ENCODE measurements at regions not wholly inside any gene's neighbourhood (a gene's known extent, or its start where the extent isn't known, plus 50 kb on each side); places are given as distances from the start of the nearest gene placed in this dataset.

DNA sequence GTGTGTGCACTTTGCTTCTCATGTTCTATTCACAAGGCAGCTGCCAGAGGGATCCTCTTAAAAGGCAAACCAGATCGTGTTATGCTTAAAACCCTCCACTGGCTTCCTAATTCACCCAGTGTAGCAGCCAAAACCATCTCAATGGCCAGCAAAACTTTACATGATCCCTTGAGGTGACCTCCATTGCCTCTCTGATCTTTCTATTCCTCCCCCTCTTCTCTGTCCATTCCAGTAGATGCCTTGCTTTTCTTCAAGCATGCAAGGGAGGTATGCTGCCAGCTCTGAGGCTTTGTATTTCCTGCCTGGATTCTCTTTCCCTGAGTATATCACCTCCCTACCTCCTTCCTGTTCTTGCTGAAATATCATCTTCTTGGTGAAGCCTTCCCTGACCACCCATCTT, 93.2 kb upstream of the KCNK2 start:
- Histone ChIP-seq H3K27ac (ENCODE audit: low read depth, low read length) (peak overlapping the region; percentile 74), H3K79me2 (ENCODE audit: insufficient read depth, low read length) (no peaks in the 10 kb centered on the region), H3K4me2 (ENCODE audit: low read length) (peak overlapping the region; percentile 42), H2AFZ (ENCODE audit: low read depth, low read length) (peak overlapping the region; percentile 57), H4K20me1 (ENCODE audit: insufficient read depth, low read length) (no peaks in the 10 kb centered on the region), H3K9me3 (ENCODE audit: insufficient read depth, low read depth, low read length) (peaks cover 3% of the 10 kb centered on the region), H3K9ac (ENCODE audit: low read length) (peak overlapping the region; percentile 20), H3K27me3 (ENCODE audit: insufficient read depth, low read length) (no peaks in the 10 kb centered on the region), H3K4me3 (ENCODE audit: insufficient read depth, low read depth, low read length) (no peak overlapping the region), H3K4me1 (ENCODE audit: insufficient read depth, low read length) (peaks cover 16% of the 10 kb centered on the region), H3K36me3 (ENCODE audit: insufficient read depth, low read length) (no peaks in the 10 kb centered on the region)
- no peaks in the 10 kb centered on the region for H3K36me3 Mint-ChIP-seq (ENCODE audit: low read depth, unreplicated experiment)
- no peak for TF ChIP-seq CTCF (IDR thresholded peaks at IDR 0.05; ENCODE audit: insufficient read depth, low read depth, low read length)
- TF ChIP-seq EZH2 (IDR thresholded peaks at IDR 0.05; ENCODE audit: insufficient read depth, low read length) = no peak
- no peaks in the 10 kb centered on the region for H3K27me3 Mint-ChIP-seq (ENCODE audit: low read depth, unreplicated experiment)
- DNase-seq (ENCODE audit: low read depth) = peak; percentile 76
- peak; percentile 81 for FAIRE-seq
- H3K4me3 Mint-ChIP-seq (ENCODE audit: unreplicated experiment) = no peak overlapping the region
- H3K4me1 Mint-ChIP-seq (ENCODE audit: low read depth, unreplicated experiment) = peaks cover 20% of the 10 kb centered on the region
- peak overlapping the region; percentile 79 for H3K27ac Mint-ChIP-seq (ENCODE audit: unreplicated experiment)
- peaks cover 16% of the 10 kb centered on the region for H3K9me3 Mint-ChIP-seq (ENCODE audit: unreplicated experiment)

DNA sequence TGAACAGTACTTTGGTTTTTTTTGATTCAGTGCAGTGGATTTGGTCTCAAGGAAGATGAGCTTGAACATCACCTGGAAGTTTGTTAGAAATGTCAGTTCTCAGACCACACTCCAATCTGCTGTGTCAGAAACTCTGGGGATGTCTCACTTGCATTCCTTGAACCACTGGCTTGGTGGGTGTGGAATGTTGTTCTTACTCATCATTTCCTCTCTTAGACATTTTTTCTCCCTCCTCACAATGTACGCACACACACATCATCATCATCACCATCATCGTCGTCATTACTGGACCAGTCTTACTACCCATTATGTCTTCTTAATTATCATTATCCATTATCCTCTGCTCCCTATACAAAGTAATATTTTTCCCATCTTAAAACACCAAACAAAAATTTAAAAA, 91.9 kb upstream of the KCNK2 start:
- no peak overlapping the region for H2AFZ ChIP-seq (ENCODE audit: low read depth, low read length)
- H3K27me3 Mint-ChIP-seq (ENCODE audit: low read depth, unreplicated experiment) = no peaks in the 10 kb centered on the region
- no peaks in the 10 kb centered on the region for H3K9me3 ChIP-seq (ENCODE audit: insufficient read depth, low read depth, low read length)
- H3K79me2 ChIP-seq (ENCODE audit: insufficient read depth, low read length) = no peaks in the 10 kb centered on the region
- H3K36me3 ChIP-seq (ENCODE audit: insufficient read depth, low read length) = no peaks in the 10 kb centered on the region
- H3K27ac ChIP-seq (ENCODE audit: low read depth, low read length) = peak overlapping the region; percentile 77
- H3K4me3 ChIP-seq (ENCODE audit: insufficient read depth, low read depth, low read length) = no peak overlapping the region
- DNase-seq (ENCODE audit: low read depth) (peak; percentile 98), FAIRE-seq (peak; percentile 100)
- peak overlapping the region; percentile 40 for H3K4me2 ChIP-seq (ENCODE audit: low read length)
- H3K9ac ChIP-seq (ENCODE audit: low read length) = peak overlapping the region; percentile 12
- no peaks in the 10 kb centered on the region for H4K20me1 ChIP-seq (ENCODE audit: insufficient read depth, low read length)
- H3K27me3 ChIP-seq (ENCODE audit: insufficient read depth, low read length) = no peaks in the 10 kb centered on the region
- peaks cover 16% of the 10 kb centered on the region for H3K4me1 ChIP-seq (ENCODE audit: insufficient read depth, low read length)
- no peaks in the 10 kb centered on the region for H3K36me3 Mint-ChIP-seq (ENCODE audit: low read depth, unreplicated experiment)
- peaks cover 20% of the 10 kb centered on the region for H3K4me1 Mint-ChIP-seq (ENCODE audit: low read depth, unreplicated experiment)
- peaks cover 8% of the 10 kb centered on the region for H3K9me3 Mint-ChIP-seq (ENCODE audit: unreplicated experiment)
- peak overlapping the region; percentile 36 for H3K27ac Mint-ChIP-seq (ENCODE audit: unreplicated experiment)
- TF ChIP-seq EZH2 (IDR thresholded peaks at IDR 0.05; ENCODE audit: insufficient read depth, low read length) = no peak
- no peak overlapping the region for H3K4me3 Mint-ChIP-seq (ENCODE audit: unreplicated experiment)

GRCh38 chr1:214991691-214992315, 90.7 kb upstream of the KCNK2 start:
- no peak overlapping the region for H2AFZ ChIP-seq (ENCODE audit: low read depth, low read length)
- DNase-seq (ENCODE audit: low read depth) (no peak), FAIRE-seq (peak; percentile 20)
- H3K36me3 Mint-ChIP-seq (ENCODE audit: low read depth, unreplicated experiment) = no peaks in the 10 kb centered on the region
- H3K79me2 ChIP-seq (ENCODE audit: insufficient read depth, low read length) = no peaks in the 10 kb centered on the region
- peaks cover 16% of the 10 kb centered on the region for H3K4me1 ChIP-seq (ENCODE audit: insufficient read depth, low read length)
- H3K36me3 ChIP-seq (ENCODE audit: insufficient read depth, low read length) = no peaks in the 10 kb centered on the region
- H3K4me3 Mint-ChIP-seq (ENCODE audit: unreplicated experiment) = no peak overlapping the region
- no peaks in the 10 kb centered on the region for H4K20me1 ChIP-seq (ENCODE audit: insufficient read depth, low read length)
- no peaks in the 10 kb centered on the region for H3K27me3 Mint-ChIP-seq (ENCODE audit: low read depth, unreplicated experiment)
- TF ChIP-seq CTCF (IDR thresholded peaks at IDR 0.05; ENCODE audit: insufficient read depth, low read depth, low read length) = no peak
- TF ChIP-seq EZH2 (IDR thresholded peaks at IDR 0.05; ENCODE audit: insufficient read depth, low read length) = no peak
- no peak overlapping the region for H3K9ac ChIP-seq (ENCODE audit: low read length)
- H3K9me3 ChIP-seq (ENCODE audit: insufficient read depth, low read depth, low read length) = no peaks in the 10 kb centered on the region
- H3K4me1 Mint-ChIP-seq (ENCODE audit: low read depth, unreplicated experiment) = peaks cover 20% of the 10 kb centered on the region
- no peak overlapping the region for H3K4me3 ChIP-seq (ENCODE audit: insufficient read depth, low read depth, low read length)
- no peaks in the 10 kb centered on the region for H3K9me3 Mint-ChIP-seq (ENCODE audit: unreplicated experiment)
- no peaks in the 10 kb centered on the region for H3K27me3 ChIP-seq (ENCODE audit: insufficient read depth, low read length)
- no peak overlapping the region for H3K4me2 ChIP-seq (ENCODE audit: low read length)
- H3K27ac Mint-ChIP-seq (ENCODE audit: unreplicated experiment) = no peak overlapping the region
- H3K27ac ChIP-seq (ENCODE audit: low read depth, low read length) = peak overlapping the region; percentile 77

Data from astrocyte (in vitro differentiated cells and primary cell).